ENCODE measurements at regions not wholly inside any gene's neighbourhood (a gene's known extent, or its start where the extent isn't known, plus 50 kb on each side); places are given as distances from the start of the nearest gene placed in this dataset.

DNA sequence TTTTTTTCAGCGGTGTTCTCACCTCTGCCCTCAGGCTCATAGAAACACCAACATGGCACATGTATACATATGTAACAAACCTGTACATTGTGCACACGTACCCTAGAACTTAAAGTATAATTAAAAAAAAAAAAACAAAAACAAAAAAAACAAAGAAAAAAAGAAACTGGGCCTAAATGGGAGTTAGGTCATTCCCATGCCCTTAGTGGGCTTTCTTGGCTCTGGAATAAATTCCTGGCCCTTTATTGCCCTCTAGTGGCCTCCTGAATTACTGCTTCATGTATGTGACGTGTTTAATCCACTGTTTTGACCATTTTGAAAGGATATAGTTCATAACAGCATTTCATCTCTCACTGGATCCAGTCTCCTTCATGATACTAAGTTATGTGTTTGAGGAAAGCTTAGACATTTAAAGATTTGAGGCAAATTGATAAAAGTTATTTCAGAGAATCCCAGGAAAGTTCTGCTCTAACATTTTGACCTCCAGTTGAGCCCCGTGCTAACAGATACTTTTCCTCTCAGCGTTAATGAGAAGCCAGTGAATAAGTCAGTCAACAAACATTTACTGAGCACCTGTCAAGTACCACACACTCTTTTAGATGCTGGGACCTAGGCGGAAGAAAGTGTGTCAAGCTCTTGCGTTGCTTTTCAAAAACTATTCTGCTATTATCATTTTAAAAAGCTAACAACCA lies 54.7 kb upstream of the SYPL1 start (continued):
- TF ChIP-seq CREB1 (IDR thresholded peaks at IDR 0.05): peak; percentile 72
- TF ChIP-seq POLR2AphosphoS5 (IDR thresholded peaks at IDR 0.05; ENCODE audit: low read depth, low read length): no peak
- no peak for TF ChIP-seq PHF8 (conservative IDR thresholded peaks at IDR 0.05; ENCODE audit: low read depth, low read length)
- no peak for TF ChIP-seq TAF1 (IDR thresholded peaks at IDR 0.05; ENCODE audit: low read depth, low read length)
- TF ChIP-seq EZH2 (IDR thresholded peaks at IDR 0.05; ENCODE audit: low read depth, low read length, severe bottlenecking): no peak
- peak; percentile 81 to 82 for TF ChIP-seq RAD21 (IDR thresholded peaks at IDR 0.05 in 1 of 2, conservative IDR thresholded peaks at IDR 0.05 in 1 of 2; ENCODE audit: low read depth in 2 of 2, low read length in 2 of 2)
- TF ChIP-seq E2F6 (IDR thresholded peaks at IDR 0.05): no peak
- no peak for TF ChIP-seq EGR1 (IDR thresholded peaks at IDR 0.05; ENCODE audit: borderline replicate concordance, low read depth, low read length)
- no peak for TF ChIP-seq EP300 (IDR thresholded peaks at IDR 0.05; ENCODE audit: borderline replicate concordance in 1 of 2, low read depth in 2 of 2, low read length in 2 of 2)
- no peak for TF ChIP-seq SAP30 (IDR thresholded peaks at IDR 0.05; ENCODE audit: insufficient read depth, insufficient replicate concordance, low read length)
- TF ChIP-seq, protein P1, sequence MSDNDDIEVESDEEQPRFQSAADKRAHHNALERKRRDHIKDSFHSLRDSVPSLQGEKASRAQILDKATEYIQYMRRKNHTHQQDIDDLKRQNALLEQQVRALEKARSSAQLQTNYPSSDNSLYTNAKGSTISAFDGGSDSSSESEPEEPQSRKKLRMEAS (IDR thresholded peaks at IDR 0.05): no peak
- TF ChIP-seq TEAD4 (IDR thresholded peaks at IDR 0.05; ENCODE audit: low read depth, low read length): peak; percentile 80; the same call in 1 of the 2 replicates
- no peak for TF ChIP-seq NRF1 (IDR thresholded peaks at IDR 0.05; ENCODE audit: low read depth, low read length)
- peak in 2 of 3 experiments; percentile 61 to 80; a peak in 2 of 4 replicates for TF ChIP-seq CTCF (IDR thresholded peaks at IDR 0.05; ENCODE audit: control extremely low read depth in 1 of 3, insufficient read depth in 1 of 3, low read depth in 1 of 3, low read length in 3 of 3)
- TF ChIP-seq KDM5A (IDR thresholded peaks at IDR 0.05; ENCODE audit: low read length): no peak
- TF ChIP-seq SUZ12 (IDR thresholded peaks at IDR 0.05; ENCODE audit: low read length): no peak

Data from H1 (cell line).